HepG2 (cell line): ENCODE measurements at regions not wholly inside any gene's neighbourhood (a gene's known extent, or its start where the extent isn't known, plus 50 kb on each side); places are given as distances from the start of the nearest gene placed in this dataset.
"Not testable (repeated sequence)": the region's sequence is repeated elsewhere in the genome, so short reads cannot be mapped to it uniquely, and the experiment has no call there.

Source experiments
- ATAC-seq: fragments of 200-7000 bp; cut with Tn5 transposase; 3 replicates; pipeline ENCODE4 v1.9.1; 2020; ENCODE audit warnings: mild to moderate bottlenecking, moderate library complexity
- BruUV-seq: library from RNA; stranded (reverse); fragments of 400-500 nt; replicated peaks from 2 replicates; lab custom pipeline; 2021; lab: Mats Ljungman, UMichigan
- CTCF ChIA-PET: fragments of 300-600 bp; formaldehyde crosslinking; extraction: SDS; loops from one replicate; lab custom pipeline; 2021; ENCODE audit warnings: low total read pairs, inconsistent platforms, low intra/inter-chr PET ratio; lab: Yijun Ruan, JAX
- POLR2A ChIA-PET: fragments of 350-600 bp; sonication (Branson Sonifier 250); formaldehyde crosslinking; loops from one replicate; lab custom pipeline; 2020; ENCODE audit warnings: antibody characterized with exemption, inconsistent platforms; lab: Yijun Ruan, JAX
- DNase-seq: peaks from one replicate; pipeline ENCODE4 v3.0.0-alpha.2; 2015; ENCODE audit warnings: low spot score
- FAIRE-seq: peaks from 3 replicates; lab custom pipeline; 2011; peaks lifted over from hg19 to GRCh38; lab: Jason Lieb, UNC
- H2AFZ ChIP-seq: one replicate; pipeline ENCODE4 v1.6.1; 2011; ENCODE audit warnings: low read length, inconsistent platforms
- H3K27ac ChIP-seq: fragments of 300-600 bp; 3 replicates; pipeline ENCODE4 v1.8.0; 2011; ENCODE audit warnings: mixed run types, mild to moderate bottlenecking, mixed read lengths, low read length, inconsistent platforms; ENCODE audit not compliant: insufficient read depth; ENCODE audit errors: extremely low read length
- H3K27me3 ChIP-seq, 2 experiments: fragments of 200-600 bp in 1 of 2; 2 replicates in 1 of 2; 3 replicates in 1 of 2; pipeline versions ENCODE4 v1.6.0 to v1.8.0; 2011; ENCODE audit warnings: low read length in 2 of 2, mild to moderate bottlenecking in 2 of 2, moderate library complexity in 2 of 2, inconsistent platforms in 1 of 2; ENCODE audit not compliant: insufficient read depth in 2 of 2, control insufficient read depth in 1 of 2
- H3K36me3 ChIP-seq, 2 experiments: fragments of 200-600 bp in 1 of 2; replicated peaks in 1 of 2; 2 replicates in 1 of 2; 3 replicates in 1 of 2; pipeline versions ENCODE4 v1.5.1 to v1.8.0; 2011; ENCODE audit warnings: low read length in 2 of 2, inconsistent platforms in 1 of 2; ENCODE audit not compliant: insufficient read depth in 2 of 2, control insufficient read depth in 1 of 2
- H3K4me1 ChIP-seq: 2 replicates; pipeline ENCODE4 v1.5.1; 2012; ENCODE audit warnings: low read length, inconsistent platforms; ENCODE audit not compliant: insufficient read depth
- H3K4me2 ChIP-seq: 2 replicates; pipeline ENCODE4 v1.6.0; 2011; ENCODE audit warnings: low read depth, low read length, inconsistent platforms
- H3K4me3 ChIP-seq, 3 experiments: fragments of 200-600 bp in 1 of 3; sonication (generic), shearing (Covaris generic) in 1 of 3; replicated peaks in 1 of 3; 2 replicates each; pipeline ENCODE4 v1.5.1; 2011 to 2016; ENCODE audit warnings: low read length in 3 of 3, inconsistent platforms in 2 of 3, low read depth in 2 of 3, mild to moderate bottlenecking in 2 of 3, control low read depth in 1 of 3, mixed read lengths in 1 of 3; ENCODE audit not compliant: insufficient read depth in 1 of 3
- H3K79me2 ChIP-seq: one replicate; pipeline ENCODE4 v1.6.1; 2011; ENCODE audit warnings: low read length, inconsistent platforms; ENCODE audit not compliant: insufficient read depth
- H3K9ac ChIP-seq: 2 replicates; pipeline ENCODE4 v1.6.0; 2011; ENCODE audit warnings: mild to moderate bottlenecking, low read depth, low read length, inconsistent platforms; ENCODE audit not compliant: insufficient read depth
- H3K9me3 ChIP-seq: 2 replicates; pipeline ENCODE4 v1.5.1; 2012; ENCODE audit warnings: mild to moderate bottlenecking, low read length
- H4K20me1 ChIP-seq: 2 replicates; pipeline ENCODE4 v1.6.0; 2011; ENCODE audit warnings: inconsistent platforms, mild to moderate bottlenecking, low read length, moderate library complexity; ENCODE audit not compliant: insufficient read depth
- WGBS: methylation state at CpG from one replicate; pipeline ENCODE4 v1.1.6; 2017; ENCODE audit warnings: low lambda C conversion rate; 5-methylcytosine and 5-hydroxymethylcytosine counted together
- in situ Hi-C: cut with HindIII; loops from 2 replicates; pipeline ENCODE4 v1.10.0; 2017; ENCODE audit warnings: low pct_unique_long_range_greater_than_20kb; ENCODE audit not compliant: extremely low pct_ligation_motif_present
- intact Hi-C: fragments of 100-400 bp; cut with micrococcal nuclease; formaldehyde crosslinking; loops from one replicate; pipeline ENCODE4 v1.10.0; 2022; ENCODE audit not compliant: unreplicated experiment
- TF ChIP-seq, protein P1 (sequence below): sonication (generic); formaldehyde crosslinking; IDR thresholded peaks from 2 replicates; pipeline ENCODE4 v1.5.1; 2020; ENCODE audit warnings: mild to moderate bottlenecking, missing genetic modification reagents, borderline replicate concordance

GRCh38 chr11:23933721-23934120, 563.1 kb upstream of the LUZP2 start (continued):
- TF ChIP-seq, protein P1, sequence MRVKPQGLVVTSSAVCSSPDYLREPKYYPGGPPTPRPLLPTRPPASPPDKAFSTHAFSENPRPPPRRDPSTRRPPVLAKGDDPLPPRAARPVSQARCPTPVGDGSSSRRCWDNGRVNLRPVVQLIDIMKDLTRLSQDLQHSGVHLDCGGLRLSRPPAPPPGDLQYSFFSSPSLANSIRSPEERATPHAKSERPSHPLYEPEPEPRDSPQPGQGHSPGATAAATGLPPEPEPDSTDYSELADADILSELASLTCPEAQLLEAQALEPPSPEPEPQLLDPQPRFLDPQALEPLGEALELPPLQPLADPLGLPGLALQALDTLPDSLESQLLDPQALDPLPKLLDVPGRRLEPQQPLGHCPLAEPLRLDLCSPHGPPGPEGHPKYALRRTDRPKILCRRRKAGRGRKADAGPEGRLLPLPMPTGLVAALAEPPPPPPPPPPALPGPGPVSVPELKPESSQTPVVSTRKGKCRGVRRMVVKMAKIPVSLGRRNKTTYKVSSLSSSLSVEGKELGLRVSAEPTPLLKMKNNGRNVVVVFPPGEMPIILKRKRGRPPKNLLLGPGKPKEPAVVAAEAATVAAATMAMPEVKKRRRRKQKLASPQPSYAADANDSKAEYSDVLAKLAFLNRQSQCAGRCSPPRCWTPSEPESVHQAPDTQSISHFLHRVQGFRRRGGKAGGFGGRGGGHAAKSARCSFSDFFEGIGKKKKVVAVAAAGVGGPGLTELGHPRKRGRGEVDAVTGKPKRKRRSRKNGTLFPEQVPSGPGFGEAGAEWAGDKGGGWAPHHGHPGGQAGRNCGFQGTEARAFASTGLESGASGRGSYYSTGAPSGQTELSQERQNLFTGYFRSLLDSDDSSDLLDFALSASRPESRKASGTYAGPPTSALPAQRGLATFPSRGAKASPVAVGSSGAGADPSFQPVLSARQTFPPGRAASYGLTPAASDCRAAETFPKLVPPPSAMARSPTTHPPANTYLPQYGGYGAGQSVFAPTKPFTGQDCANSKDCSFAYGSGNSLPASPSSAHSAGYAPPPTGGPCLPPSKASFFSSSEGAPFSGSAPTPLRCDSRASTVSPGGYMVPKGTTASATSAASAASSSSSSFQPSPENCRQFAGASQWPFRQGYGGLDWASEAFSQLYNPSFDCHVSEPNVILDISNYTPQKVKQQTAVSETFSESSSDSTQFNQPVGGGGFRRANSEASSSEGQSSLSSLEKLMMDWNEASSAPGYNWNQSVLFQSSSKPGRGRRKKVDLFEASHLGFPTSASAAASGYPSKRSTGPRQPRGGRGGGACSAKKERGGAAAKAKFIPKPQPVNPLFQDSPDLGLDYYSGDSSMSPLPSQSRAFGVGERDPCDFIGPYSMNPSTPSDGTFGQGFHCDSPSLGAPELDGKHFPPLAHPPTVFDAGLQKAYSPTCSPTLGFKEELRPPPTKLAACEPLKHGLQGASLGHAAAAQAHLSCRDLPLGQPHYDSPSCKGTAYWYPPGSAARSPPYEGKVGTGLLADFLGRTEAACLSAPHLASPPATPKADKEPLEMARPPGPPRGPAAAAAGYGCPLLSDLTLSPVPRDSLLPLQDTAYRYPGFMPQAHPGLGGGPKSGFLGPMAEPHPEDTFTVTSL (CRISPR knock-in tag): no peak

DNA sequence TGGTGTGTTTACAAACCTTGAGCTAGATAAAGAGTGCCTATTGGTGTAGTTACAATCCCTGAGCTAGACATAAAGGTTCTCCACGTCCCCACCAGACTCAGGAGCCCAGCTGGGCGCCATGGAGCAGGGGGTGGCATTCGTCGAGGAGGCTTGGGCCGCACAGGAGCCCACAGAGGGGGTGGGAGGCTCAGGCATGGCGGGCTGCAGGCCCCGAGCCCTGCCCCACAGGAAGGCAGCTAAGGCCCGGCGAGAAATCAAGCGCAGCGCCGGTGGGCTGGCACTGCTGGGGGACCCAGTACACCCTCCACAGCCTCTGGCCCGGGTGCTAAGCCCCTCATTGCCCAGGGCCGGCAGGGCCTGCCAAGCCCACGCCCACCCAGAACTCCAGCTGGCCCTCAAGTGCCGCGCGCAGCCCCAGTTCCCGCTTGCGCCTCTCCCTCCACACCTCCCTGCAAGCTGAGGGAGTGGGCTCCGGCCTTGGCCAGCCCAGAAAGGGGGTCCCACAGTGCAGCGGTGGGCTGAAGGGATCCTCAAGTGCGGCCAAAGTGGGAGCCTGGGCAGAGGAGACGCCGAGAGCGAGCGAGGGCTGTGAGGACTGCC, 562.1 kb upstream of the LUZP2 start:
- H3K9ac ChIP-seq, intact Hi-C loops, FAIRE-seq, ATAC-seq, H3K4me3 ChIP-seq, H3K27ac ChIP-seq, BruUV-seq, H4K20me1 ChIP-seq, H3K4me1 ChIP-seq, POLR2A ChIA-PET, H3K4me2 ChIP-seq, H3K9me3 ChIP-seq, H3K36me3 ChIP-seq, H3K27me3 ChIP-seq, CTCF ChIA-PET, in situ Hi-C loops, DNase-seq, H2AFZ ChIP-seq, H3K79me2 ChIP-seq: not testable (repeated sequence)
- 55% methylated on average over 12 of the region's 27 CpGs for WGBS

GRCh38 chr11:23942117-23942815, 554.6 kb upstream of the LUZP2 start:
- not testable (repeated sequence) for DNase-seq, BruUV-seq
- WGBS: 28% methylated on average over 5 of the region's 31 CpGs

More at GRCh38 chr11:23942117-23942815, 554.6 kb upstream of the LUZP2 start:
- H3K9me3 ChIP-seq, H3K27ac ChIP-seq, in situ Hi-C loops, H3K9ac ChIP-seq, FAIRE-seq, H3K79me2 ChIP-seq, H3K4me2 ChIP-seq, H3K4me1 ChIP-seq, ATAC-seq, CTCF ChIA-PET, H3K36me3 ChIP-seq, intact Hi-C loops, H2AFZ ChIP-seq, H4K20me1 ChIP-seq, H3K27me3 ChIP-seq, POLR2A ChIA-PET, H3K4me3 ChIP-seq: not testable (repeated sequence)
